Left cardiac atrium (tissue), 4 donors: ENCODE measurements at regions not wholly inside any gene's neighbourhood (a gene's known extent, or its start where the extent isn't known, plus 50 kb on each side); places are given as distances from the start of the nearest gene placed in this dataset.

ENCODE experiments used
- ATAC-seq, 2 donors: fragments of 200-7000 bp; cut with Tn5 transposase; one replicate each; pipeline ENCODE4 v1.9.1; 2020; ENCODE audit warnings: mild to moderate bottlenecking in 2 of 2, moderate library complexity in 2 of 2
- DNase-seq: peaks from one replicate; pipeline ENCODE4 v3.0.0-alpha.2; 2020
- intact Hi-C, 2 donors: fragments of 100-400 bp; cut with DNase I; formaldehyde crosslinking; loops; one replicate each; pipeline versions ENCODE4 v1.14.1 to v1.15.1; 2022 to 2023
- microRNA-seq, 2 donors: library from miRNA; unstranded; fragments of <30 nt; microRNA quantifications; one replicate each; pipeline ENCODE4 v1.2.0, GENCODE V29; 2020
- donor health status: DM: no; HTN: yes; CAD: no.
- donor health status: DM: no; HTN: yes; CAD: no; lungs with severe emphysema.
- donor health status: DM: yes; HTN: yes; CAD: no.
- donor health status: Dilated cardiomyopathy.

DNA sequence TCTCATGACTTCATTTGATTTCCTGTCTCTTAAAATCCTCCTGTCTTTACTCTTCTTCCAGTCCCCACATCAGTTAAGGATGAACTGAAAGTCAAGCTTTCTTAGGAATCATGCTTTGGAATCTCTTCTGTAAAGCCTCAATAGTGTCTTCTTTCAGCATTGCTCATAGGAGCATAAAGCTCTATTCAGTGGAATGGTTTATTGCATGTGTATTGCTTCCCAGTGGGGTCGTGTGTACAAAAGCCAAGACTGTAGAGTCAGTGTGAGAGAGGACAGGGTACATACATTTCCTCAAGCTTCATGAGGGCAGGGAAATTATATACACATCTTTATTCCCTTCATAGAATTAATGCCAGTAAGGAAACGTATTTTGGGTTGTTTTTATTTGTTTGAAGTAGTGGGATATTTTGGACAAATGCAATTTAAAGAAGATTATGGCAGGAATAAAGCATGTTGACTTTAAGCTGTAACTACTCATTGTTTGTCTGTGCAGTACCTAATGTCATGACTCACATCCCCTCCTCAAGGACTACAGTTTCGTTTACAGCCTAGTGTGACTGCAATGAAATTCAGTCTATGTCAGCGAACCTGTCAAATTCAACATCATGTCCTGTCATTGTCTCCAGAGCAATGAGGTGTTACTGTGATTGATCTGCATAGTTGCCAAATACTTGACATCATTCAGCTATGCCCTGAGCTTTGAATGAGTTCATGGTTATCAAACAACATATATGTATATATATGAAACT, 2164.2 kb downstream of the NCAM2 start:
- DNase-seq (no peak), ATAC-seq (no peak)
- intact Hi-C loops = no loop called here

Small RNAs in the stretch of these regions (microRNA-seq; reads per million reads assigned to microRNA genes)
- 0 reads per million in 2 donors for gene MIR6130
